ENCODE measurements at regions not wholly inside any gene's neighbourhood (a gene's known extent, or its start where the extent isn't known, plus 50 kb on each side); places are given as distances from the start of the nearest gene placed in this dataset.

DNA sequence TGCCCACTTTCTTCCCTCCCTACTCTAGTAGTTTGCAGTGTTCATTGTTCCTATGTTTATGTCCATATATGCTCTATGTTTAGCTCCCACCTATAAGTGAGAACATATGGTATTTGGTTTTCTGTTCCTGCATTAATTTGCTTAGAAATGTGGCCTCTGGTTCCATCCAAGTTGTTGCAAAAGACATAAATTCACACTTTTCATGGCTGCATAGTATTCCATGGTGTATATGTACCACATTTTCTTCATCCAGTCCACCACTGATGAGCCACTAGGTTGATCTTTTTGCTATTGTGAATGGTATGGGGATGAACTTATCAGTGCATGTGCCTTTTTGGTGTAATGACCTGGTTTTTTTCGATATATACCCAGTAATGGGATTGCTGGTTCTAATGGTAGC lies 1089.1 kb downstream of the GRM8 start:
- Histone ChIP-seq H3K4me1 (no peaks in the 10 kb centered on the region), H3K36me3 (no peaks in the 10 kb centered on the region), H3K9me3 (replicated peaks) (peaks cover 15% of the 10 kb centered on the region), H3K27me3 (ENCODE audit: low read depth) (no peaks in the 10 kb centered on the region), H3K27ac (replicated peaks) (no peak overlapping the region), H3K4me3 (no peak overlapping the region)
- no peak for DNase-seq
- intact Hi-C loops (cut with micrococcal nuclease) = no loop called here
- TF ChIP-seq, protein P1, sequence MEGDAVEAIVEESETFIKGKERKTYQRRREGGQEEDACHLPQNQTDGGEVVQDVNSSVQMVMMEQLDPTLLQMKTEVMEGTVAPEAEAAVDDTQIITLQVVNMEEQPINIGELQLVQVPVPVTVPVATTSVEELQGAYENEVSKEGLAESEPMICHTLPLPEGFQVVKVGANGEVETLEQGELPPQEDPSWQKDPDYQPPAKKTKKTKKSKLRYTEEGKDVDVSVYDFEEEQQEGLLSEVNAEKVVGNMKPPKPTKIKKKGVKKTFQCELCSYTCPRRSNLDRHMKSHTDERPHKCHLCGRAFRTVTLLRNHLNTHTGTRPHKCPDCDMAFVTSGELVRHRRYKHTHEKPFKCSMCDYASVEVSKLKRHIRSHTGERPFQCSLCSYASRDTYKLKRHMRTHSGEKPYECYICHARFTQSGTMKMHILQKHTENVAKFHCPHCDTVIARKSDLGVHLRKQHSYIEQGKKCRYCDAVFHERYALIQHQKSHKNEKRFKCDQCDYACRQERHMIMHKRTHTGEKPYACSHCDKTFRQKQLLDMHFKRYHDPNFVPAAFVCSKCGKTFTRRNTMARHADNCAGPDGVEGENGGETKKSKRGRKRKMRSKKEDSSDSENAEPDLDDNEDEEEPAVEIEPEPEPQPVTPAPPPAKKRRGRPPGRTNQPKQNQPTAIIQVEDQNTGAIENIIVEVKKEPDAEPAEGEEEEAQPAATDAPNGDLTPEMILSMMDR (IDR thresholded peaks at IDR 0.05; ENCODE audit: borderline replicate concordance) = no peak

DNA sequence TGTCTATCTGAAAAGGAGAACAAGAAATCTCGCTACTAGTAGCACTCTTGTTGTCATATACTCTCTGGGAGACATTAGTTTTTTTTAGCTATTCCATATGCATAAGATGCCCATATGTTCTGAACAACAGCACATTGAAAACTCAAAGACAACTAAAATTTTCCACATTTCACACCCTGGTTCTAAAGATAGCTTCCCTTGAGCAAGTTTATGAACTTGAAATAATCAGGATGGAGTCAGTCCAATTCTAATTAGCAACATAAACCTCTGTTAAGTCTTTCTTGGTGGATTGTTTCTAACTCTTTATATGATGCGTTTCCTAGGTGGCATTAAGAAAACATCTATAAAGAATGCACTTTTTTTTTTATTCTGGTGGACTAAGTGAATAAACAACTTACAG lies 1095.3 kb downstream of the GRM8 start:
- Histone ChIP-seq H3K9me3 (replicated peaks) (peaks cover 10% of the 10 kb centered on the region), H3K36me3 (no peaks in the 10 kb centered on the region), H3K27me3 (ENCODE audit: low read depth) (no peaks in the 10 kb centered on the region), H3K27ac (replicated peaks) (no peak overlapping the region), H3K4me1 (no peaks in the 10 kb centered on the region), H3K4me3 (no peak overlapping the region)
- intact Hi-C loops (cut with micrococcal nuclease) = no loop called here
- TF ChIP-seq, protein P1 (IDR thresholded peaks at IDR 0.05; ENCODE audit: borderline replicate concordance) = no peak
- DNase-seq = no peak

DNA sequence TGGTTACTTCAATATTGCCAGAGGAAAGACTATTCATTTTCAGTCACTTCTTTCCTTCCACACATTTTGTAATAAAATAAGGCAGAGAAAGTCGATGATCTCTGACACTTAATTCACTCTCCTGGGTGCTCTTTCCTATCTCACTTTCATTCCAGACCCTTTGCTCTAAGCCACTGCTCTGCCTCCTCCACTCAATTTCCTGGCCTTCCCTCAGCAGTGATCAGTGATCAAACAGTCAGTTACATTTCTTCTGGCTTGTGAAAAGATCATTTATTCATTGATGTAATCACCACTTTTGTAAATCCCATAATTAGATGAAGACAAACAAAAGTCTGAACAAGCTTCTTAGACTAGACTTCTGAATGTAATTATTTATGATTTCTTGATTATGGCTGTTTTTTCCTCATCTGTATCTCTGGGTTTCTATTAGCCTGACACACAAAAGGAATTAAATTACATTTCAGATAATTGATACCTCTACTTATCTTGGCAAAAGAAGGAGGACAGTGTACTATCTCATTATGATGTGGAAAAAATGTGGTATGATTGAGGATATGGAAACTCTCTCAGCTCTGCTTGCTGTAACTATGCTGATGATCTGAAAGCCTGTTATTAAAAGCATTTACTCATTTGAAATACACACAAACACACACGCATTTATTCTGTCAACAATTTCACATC lies 1102.3 kb downstream of the GRM8 start:
- Histone ChIP-seq H3K4me1 (no peaks in the 10 kb centered on the region), H3K27ac (replicated peaks) (no peak overlapping the region), H3K4me3 (no peak overlapping the region), H3K27me3 (ENCODE audit: low read depth) (no peaks in the 10 kb centered on the region), H3K9me3 (replicated peaks) (no peaks in the 10 kb centered on the region), H3K36me3 (no peaks in the 10 kb centered on the region)
- intact Hi-C loops (cut with micrococcal nuclease) = no loop called here
- no peak for DNase-seq
- TF ChIP-seq, protein P1 (IDR thresholded peaks at IDR 0.05; ENCODE audit: borderline replicate concordance) = no peak

DNA sequence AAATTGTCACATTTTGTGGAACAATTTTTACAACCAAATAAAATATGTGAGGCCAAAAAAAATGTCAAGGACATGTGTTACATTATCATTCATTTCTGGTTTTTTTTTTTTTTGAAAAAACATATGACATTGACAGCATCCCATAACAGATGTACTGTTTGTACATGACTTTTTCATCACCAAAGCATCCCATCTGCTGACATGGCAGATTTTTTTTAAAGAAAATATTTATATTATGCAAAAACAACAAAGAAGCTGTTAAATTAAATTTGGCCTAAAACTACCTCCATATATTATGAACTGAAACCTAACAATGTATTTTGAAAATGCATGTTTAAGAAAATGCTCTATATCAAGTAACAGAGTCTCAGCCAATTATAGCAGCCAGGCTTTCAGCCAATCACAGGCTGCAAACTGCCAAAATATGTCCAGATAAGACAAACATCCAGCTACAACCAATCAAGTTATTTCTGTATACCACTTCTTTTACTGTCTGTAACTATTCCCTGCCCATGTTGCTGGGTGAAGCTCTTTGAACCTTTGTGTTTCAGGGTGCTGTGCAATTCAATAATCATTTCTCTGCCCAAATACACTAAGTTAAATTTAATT lies 1111.8 kb downstream of the GRM8 start:
- no peaks in the 10 kb centered on the region for H3K36me3 ChIP-seq
- H3K27ac ChIP-seq (replicated peaks) = no peak overlapping the region
- H3K9me3 ChIP-seq (replicated peaks) = no peaks in the 10 kb centered on the region
- H3K4me1 ChIP-seq = no peaks in the 10 kb centered on the region
- H3K4me3 ChIP-seq = no peak overlapping the region
- no peak for DNase-seq
- TF ChIP-seq, protein P1 (IDR thresholded peaks at IDR 0.05; ENCODE audit: borderline replicate concordance) = no peak
- no peaks in the 10 kb centered on the region for H3K27me3 ChIP-seq (ENCODE audit: low read depth)
- intact Hi-C loops (cut with micrococcal nuclease) = no loop called here

DNA sequence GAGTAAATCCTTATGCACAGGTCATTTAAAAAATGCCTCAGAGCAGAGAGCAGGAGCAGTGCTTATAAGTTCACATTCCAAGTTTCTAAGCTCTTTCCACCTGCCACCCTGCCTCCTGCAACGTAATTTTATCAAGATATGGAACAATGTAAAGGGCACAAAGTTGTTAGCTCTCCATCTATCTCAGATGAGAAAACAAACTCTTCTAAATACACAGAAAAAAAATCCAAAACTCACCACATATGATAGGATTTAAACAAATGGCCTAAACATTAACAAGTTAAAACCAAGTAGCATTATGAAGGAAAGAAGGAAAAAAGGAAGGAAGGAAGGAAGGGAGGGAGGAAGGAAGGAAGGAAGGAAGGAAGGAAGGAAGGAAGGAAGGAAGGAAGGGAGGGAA lies 1132.8 kb downstream of the GRM8 start:
- no peaks in the 10 kb centered on the region for H3K4me1 ChIP-seq
- H3K27me3 ChIP-seq (ENCODE audit: low read depth) = no peaks in the 10 kb centered on the region
- no peaks in the 10 kb centered on the region for H3K36me3 ChIP-seq
- TF ChIP-seq, protein P1 (IDR thresholded peaks at IDR 0.05; ENCODE audit: borderline replicate concordance) = no peak
- no peaks in the 10 kb centered on the region for H3K9me3 ChIP-seq (replicated peaks)
- intact Hi-C loops (cut with micrococcal nuclease) = no loop called here
- no peak overlapping the region for H3K4me3 ChIP-seq
- DNase-seq = no peak
- H3K27ac ChIP-seq (replicated peaks) = no peak overlapping the region
